ENCODE measurements at regions not wholly inside any gene's neighbourhood (a gene's known extent, or its start where the extent isn't known, plus 50 kb on each side); places are given as distances from the start of the nearest gene placed in this dataset.

DNA sequence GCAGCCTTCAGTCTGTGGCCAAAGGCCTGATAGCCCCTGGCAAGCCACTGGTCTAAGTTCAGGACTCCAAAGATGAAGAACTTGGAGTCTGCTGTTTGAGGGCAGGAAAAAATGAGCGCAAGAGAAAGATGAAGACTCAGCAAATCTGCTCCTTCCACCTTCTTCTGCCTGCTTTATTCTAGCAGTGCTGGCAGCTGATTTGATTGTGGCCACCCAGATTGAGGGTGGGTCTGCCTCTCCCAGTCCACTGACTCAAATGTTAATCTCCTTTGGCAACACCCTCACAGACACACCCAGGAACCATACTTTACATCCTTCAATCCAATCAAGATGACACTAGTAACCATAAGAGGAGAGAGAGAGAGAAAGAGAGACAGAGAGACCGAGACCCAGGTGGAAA is 127.6 kb downstream of the UTP18 start:
- TF ChIP-seq POLR2A (IDR thresholded peaks at IDR 0.05; ENCODE audit: low read depth) (no peak), POLR2AphosphoS5 (IDR thresholded peaks at IDR 0.05) (no peak), EP300 (IDR thresholded peaks at IDR 0.05) (no peak)
- TF ChIP-seq, protein P1, sequence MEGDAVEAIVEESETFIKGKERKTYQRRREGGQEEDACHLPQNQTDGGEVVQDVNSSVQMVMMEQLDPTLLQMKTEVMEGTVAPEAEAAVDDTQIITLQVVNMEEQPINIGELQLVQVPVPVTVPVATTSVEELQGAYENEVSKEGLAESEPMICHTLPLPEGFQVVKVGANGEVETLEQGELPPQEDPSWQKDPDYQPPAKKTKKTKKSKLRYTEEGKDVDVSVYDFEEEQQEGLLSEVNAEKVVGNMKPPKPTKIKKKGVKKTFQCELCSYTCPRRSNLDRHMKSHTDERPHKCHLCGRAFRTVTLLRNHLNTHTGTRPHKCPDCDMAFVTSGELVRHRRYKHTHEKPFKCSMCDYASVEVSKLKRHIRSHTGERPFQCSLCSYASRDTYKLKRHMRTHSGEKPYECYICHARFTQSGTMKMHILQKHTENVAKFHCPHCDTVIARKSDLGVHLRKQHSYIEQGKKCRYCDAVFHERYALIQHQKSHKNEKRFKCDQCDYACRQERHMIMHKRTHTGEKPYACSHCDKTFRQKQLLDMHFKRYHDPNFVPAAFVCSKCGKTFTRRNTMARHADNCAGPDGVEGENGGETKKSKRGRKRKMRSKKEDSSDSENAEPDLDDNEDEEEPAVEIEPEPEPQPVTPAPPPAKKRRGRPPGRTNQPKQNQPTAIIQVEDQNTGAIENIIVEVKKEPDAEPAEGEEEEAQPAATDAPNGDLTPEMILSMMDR (IDR thresholded peaks at IDR 0.05) = no peak

All from esophagus muscularis mucosa (tissue), 4 donors.